HepG2 (cell line): ENCODE measurements at regions not wholly inside any gene's neighbourhood (a gene's known extent, or its start where the extent isn't known, plus 50 kb on each side); places are given as distances from the start of the nearest gene placed in this dataset.

Experiments
- TCF7L2 ChIP-seq: IDR thresholded peaks from 2 replicates; pipeline ENCODE4 v1.6.1; 2011; ENCODE audit warnings: mild to moderate bottlenecking, low read depth, low read length, moderate library complexity
- TF ChIP-seq, protein P1 (sequence below): sonication (generic); formaldehyde crosslinking; IDR thresholded peaks from 2 replicates; pipeline ENCODE4 v1.5.0; 2020; ENCODE audit warnings: mild to moderate bottlenecking, missing genetic modification reagents, moderate library complexity

- TF ChIP-seq, protein P1, sequence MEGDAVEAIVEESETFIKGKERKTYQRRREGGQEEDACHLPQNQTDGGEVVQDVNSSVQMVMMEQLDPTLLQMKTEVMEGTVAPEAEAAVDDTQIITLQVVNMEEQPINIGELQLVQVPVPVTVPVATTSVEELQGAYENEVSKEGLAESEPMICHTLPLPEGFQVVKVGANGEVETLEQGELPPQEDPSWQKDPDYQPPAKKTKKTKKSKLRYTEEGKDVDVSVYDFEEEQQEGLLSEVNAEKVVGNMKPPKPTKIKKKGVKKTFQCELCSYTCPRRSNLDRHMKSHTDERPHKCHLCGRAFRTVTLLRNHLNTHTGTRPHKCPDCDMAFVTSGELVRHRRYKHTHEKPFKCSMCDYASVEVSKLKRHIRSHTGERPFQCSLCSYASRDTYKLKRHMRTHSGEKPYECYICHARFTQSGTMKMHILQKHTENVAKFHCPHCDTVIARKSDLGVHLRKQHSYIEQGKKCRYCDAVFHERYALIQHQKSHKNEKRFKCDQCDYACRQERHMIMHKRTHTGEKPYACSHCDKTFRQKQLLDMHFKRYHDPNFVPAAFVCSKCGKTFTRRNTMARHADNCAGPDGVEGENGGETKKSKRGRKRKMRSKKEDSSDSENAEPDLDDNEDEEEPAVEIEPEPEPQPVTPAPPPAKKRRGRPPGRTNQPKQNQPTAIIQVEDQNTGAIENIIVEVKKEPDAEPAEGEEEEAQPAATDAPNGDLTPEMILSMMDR, result no peak
- no peak for TF ChIP-seq TCF7L2
Observed at GRCh38 chr2:180255981-180256380, 248.9 kb upstream of the CWC22 start.
